ENCODE measurements at regions not wholly inside any gene's neighbourhood (a gene's known extent, or its start where the extent isn't known, plus 50 kb on each side); places are given as distances from the start of the nearest gene placed in this dataset.

- no peak for TF ChIP-seq CTCF (IDR thresholded peaks at IDR 0.05; ENCODE audit: insufficient read depth, low read depth, low read length)
- DNase-seq (ENCODE audit: low read depth) = no peak
- no peak overlapping the region for H3K4me3 ChIP-seq (ENCODE audit: low read depth, low read length)
Measured at GRCh38 chr6:22394691-22395090, 97.9 kb upstream of the PRL start.

DNA sequence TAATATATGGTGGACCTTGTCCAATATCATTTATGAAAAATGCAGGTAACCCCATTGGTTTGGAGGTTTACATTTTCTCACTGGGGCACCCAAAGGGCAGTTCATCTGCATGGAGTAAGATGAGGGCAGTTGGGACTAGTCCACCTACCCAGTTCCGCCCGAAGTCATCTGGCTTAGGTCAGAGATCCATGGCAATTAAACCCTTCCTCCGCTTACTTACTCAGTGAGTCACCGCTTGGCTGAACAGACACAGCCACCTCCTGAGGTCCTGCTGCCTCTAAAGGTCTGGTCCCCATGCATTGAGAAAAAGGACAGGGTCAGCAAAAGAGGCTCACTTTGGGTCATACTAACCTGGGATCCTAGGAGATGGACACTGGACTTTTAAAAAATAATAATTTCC is 102.9 kb upstream of the PRL start:
- TF ChIP-seq CTCF (IDR thresholded peaks at IDR 0.05; ENCODE audit: insufficient read depth, low read depth, low read length) = no peak
- DNase-seq (ENCODE audit: low read depth) = peak; percentile 42
- H3K4me3 ChIP-seq (ENCODE audit: low read depth, low read length) = no peak overlapping the region

DNA sequence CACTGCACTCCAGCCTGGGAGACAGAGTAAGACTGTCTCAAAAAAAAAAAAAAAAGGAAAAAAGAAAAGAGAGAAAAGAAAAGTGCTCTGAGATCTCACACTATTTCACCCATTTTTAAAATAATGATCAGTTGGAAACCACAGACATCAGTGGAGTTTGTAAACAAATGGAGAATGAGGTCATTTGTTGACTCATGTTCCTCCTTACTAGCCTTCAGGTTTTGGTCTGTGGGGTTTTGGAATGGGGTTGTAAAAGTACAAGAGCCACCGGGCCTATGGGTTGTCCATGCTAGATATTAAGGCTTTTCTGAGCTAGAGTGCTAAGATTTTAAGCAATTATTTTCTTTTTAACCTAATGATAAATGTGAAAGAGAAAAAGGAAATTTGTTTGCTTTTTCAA is 104.4 kb upstream of the PRL start:
- no peak overlapping the region for H3K4me3 ChIP-seq (ENCODE audit: low read depth, low read length)
- TF ChIP-seq CTCF (IDR thresholded peaks at IDR 0.05; ENCODE audit: insufficient read depth, low read depth, low read length) = no peak
- peak; percentile 44 for DNase-seq (ENCODE audit: low read depth)

DNA sequence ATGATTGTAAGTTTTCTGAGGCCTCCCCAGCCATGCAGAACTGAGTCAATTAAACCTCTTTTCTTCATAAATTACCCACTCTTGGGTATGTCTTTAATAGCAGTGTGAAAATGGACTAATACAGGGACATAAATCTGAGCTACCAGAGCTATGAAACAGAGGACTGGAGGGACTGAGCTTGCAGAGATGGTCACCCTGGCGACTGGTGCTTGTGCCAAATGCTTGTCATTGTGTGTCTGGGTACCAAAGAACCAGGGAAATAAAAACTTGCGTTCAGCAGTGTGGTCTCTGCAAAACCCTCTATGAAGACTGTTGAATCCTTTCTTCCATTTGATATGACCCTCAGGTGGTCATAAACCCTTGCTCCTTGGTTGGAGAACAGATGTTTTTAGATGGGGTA is 105.1 kb upstream of the PRL start:
- H3K4me3 ChIP-seq (ENCODE audit: low read depth, low read length) = no peak overlapping the region
- no peak for DNase-seq (ENCODE audit: low read depth)
- TF ChIP-seq CTCF (IDR thresholded peaks at IDR 0.05; ENCODE audit: insufficient read depth, low read depth, low read length) = no peak

DNA sequence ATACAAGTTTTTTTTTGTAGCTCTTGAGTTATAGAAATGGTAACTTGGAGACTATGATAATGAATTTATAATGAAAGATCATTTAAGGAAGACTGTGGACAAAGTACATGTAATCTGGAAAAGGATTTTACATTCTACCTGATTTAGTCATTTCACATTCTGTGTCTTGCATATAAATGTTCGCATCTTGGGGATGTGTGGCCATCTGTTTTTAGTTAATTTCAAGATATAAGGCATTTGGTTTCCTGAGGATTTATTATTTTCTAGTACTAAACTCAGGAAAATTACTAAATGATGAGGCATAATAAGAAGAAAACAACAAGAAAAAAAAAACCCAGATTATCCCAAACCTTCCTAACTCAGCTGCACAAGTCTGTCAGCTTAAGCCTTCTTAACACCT is 112.7 kb upstream of the PRL start:
- no peak for DNase-seq (ENCODE audit: low read depth)
- TF ChIP-seq CTCF (IDR thresholded peaks at IDR 0.05; ENCODE audit: insufficient read depth, low read depth, low read length) = no peak
- no peak overlapping the region for H3K4me3 ChIP-seq (ENCODE audit: low read depth, low read length)

DNA sequence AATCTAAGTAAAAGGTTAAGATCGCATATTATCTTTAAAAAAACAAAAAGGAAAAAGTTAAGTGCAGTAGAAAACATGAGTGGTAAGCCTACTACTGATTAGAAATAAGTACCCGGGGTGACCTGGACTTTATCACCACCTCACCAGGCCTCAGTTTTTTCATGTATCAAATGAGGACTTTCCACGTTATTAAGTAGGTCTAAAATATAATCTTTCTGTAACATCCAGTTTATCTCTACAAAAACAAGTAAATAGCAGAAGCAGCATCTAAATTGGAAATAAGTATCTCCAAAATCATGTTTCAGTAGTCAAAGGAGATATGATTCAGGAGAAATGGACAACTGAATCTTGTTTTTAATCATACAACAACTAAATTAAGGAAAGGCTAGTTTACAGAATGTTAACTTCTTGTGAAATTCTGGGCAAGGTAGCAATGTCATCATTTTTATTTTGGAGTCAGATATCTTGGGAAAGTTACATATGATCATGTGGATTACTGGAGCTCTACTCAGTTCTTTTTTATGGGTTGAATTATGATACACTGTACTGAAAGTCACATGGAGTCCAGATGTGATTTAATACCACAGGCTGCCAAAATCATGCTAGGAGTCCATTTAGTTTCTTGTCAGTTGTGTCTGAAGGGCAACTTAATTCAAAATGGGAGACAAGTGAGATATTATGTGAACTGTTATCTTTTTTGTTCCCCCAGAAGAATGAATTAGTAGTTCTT is 114.7 kb upstream of the PRL start:
- no peak overlapping the region for H3K4me3 ChIP-seq (ENCODE audit: low read depth, low read length)
- peak; percentile 72 for DNase-seq (ENCODE audit: low read depth)
- no peak for TF ChIP-seq CTCF (IDR thresholded peaks at IDR 0.05; ENCODE audit: insufficient read depth, low read depth, low read length)

GRCh38 chr6:22412994-22413393 is 116.2 kb upstream of the PRL start:
- TF ChIP-seq CTCF (IDR thresholded peaks at IDR 0.05; ENCODE audit: insufficient read depth, low read depth, low read length) = no peak
- H3K4me3 ChIP-seq (ENCODE audit: low read depth, low read length) = no peak overlapping the region
- DNase-seq (ENCODE audit: low read depth) = no peak

Data from fibroblast of villous mesenchyme (primary cell).